Trophoblast cell (in vitro differentiated cells and primary cell): ENCODE measurements at regions not wholly inside any gene's neighbourhood (a gene's known extent, or its start where the extent isn't known, plus 50 kb on each side); places are given as distances from the start of the nearest gene placed in this dataset.

Experiments used
- DNase-seq, 2 donors: peaks; one replicate each; pipeline ENCODE4 v3.0.0-alpha.2; 2016
- H2AFZ ChIP-seq: 2 replicates; pipeline ENCODE4 v1.6.1; 2013; ENCODE audit warnings: low read length, moderate library complexity, mild to moderate bottlenecking; ENCODE audit not compliant: insufficient read depth, poor library complexity
- H2AK5ac ChIP-seq: 2 replicates; pipeline ENCODE4 v1.6.1; 2013; ENCODE audit warnings: mild to moderate bottlenecking, low read length
- H2BK120ac ChIP-seq: 2 replicates; pipeline ENCODE4 v1.6.1; 2013; ENCODE audit warnings: low read length, mild to moderate bottlenecking, moderate library complexity; ENCODE audit not compliant: insufficient read depth, poor library complexity
- H2BK12ac ChIP-seq: 2 replicates; pipeline ENCODE4 v1.6.1; 2013; ENCODE audit warnings: mild to moderate bottlenecking, low read length, moderate library complexity
- H2BK5ac ChIP-seq: 2 replicates; pipeline ENCODE4 v1.6.1; 2013; ENCODE audit warnings: low read length, low read depth, moderate library complexity, mild to moderate bottlenecking; ENCODE audit not compliant: poor library complexity
- H3K14ac ChIP-seq: 2 replicates; pipeline ENCODE4 v1.6.1; 2013; ENCODE audit warnings: mild to moderate bottlenecking, low read length
- H3K18ac ChIP-seq: 2 replicates; pipeline ENCODE4 v1.6.1; 2013; ENCODE audit warnings: mild to moderate bottlenecking, low read length
- H3K23ac ChIP-seq: 2 replicates; pipeline ENCODE4 v1.6.1; 2013; ENCODE audit warnings: low read length
- H3K27ac ChIP-seq: 2 replicates; pipeline ENCODE4 v1.5.1; 2013; ENCODE audit warnings: low read depth, mild to moderate bottlenecking, inconsistent platforms, low read length, moderate library complexity
- H3K27me3 ChIP-seq: 2 replicates; pipeline ENCODE4 v1.6.1; 2013; ENCODE audit warnings: inconsistent platforms, mild to moderate bottlenecking, low read length, moderate library complexity; ENCODE audit not compliant: insufficient read depth
- H3K36me3 ChIP-seq, 2 experiments: 1 replicate in 1 of 2; 2 replicates in 1 of 2; pipeline ENCODE4 v1.6.1; 2013; ENCODE audit warnings: low read length in 2 of 2, mild to moderate bottlenecking in 2 of 2, moderate library complexity in 1 of 2; ENCODE audit not compliant: insufficient read depth in 2 of 2, control insufficient read depth in 1 of 2
- H3K4ac ChIP-seq: 2 replicates; pipeline ENCODE4 v1.6.1; 2013; ENCODE audit warnings: low read depth, mild to moderate bottlenecking, low read length, moderate library complexity
- H3K4me1 ChIP-seq, 2 experiments: 1 replicate in 1 of 2; 2 replicates in 1 of 2; pipeline ENCODE4 v1.6.1; 2013; ENCODE audit warnings: low read length in 2 of 2, mild to moderate bottlenecking in 2 of 2, moderate library complexity in 1 of 2; ENCODE audit not compliant: insufficient read depth in 2 of 2, control insufficient read depth in 1 of 2
- H3K4me2 ChIP-seq: 2 replicates; pipeline ENCODE4 v1.6.1; 2013; ENCODE audit warnings: inconsistent platforms, mild to moderate bottlenecking, low read length, moderate library complexity
- H3K4me3 ChIP-seq: 2 replicates; pipeline ENCODE4 v1.5.1; 2013; ENCODE audit warnings: mild to moderate bottlenecking, low read depth, low read length, inconsistent platforms
- H3K79me1 ChIP-seq: one replicate; pipeline ENCODE4 v1.6.1; 2013; ENCODE audit warnings: low read length
- H3K79me2 ChIP-seq: 2 replicates; pipeline ENCODE4 v1.6.1; 2013; ENCODE audit warnings: low read length, mild to moderate bottlenecking; ENCODE audit not compliant: control insufficient read depth, insufficient read depth, poor library complexity
- H3K9ac ChIP-seq: 2 replicates; pipeline ENCODE4 v1.6.1; 2013; ENCODE audit warnings: mild to moderate bottlenecking, low read length
- H3K9me3 ChIP-seq: 2 replicates; pipeline ENCODE4 v1.6.1; 2013; ENCODE audit warnings: low read depth, mild to moderate bottlenecking, control low read depth, inconsistent platforms, low read length; ENCODE audit not compliant: insufficient read depth
- H4K12ac ChIP-seq: 2 replicates; pipeline ENCODE4 v1.6.1; 2013; ENCODE audit warnings: low read depth, mild to moderate bottlenecking, low read length, moderate library complexity
- H4K8ac ChIP-seq: 2 replicates; pipeline ENCODE4 v1.6.1; 2013; ENCODE audit warnings: low read depth, mild to moderate bottlenecking, low read length, moderate library complexity
- H4K91ac ChIP-seq: one replicate; pipeline ENCODE4 v1.6.1; 2013; ENCODE audit warnings: low read depth, mild to moderate bottlenecking, low read length, moderate library complexity
- WGBS: extraction: QIAGEN DNeasy Blood & Tissue Kit; methylation state at CpG from one replicate; pipeline ENCODE4 v1.1.7; 2013; ENCODE audit warnings: missing lambda C conversion rate; ENCODE audit not compliant: insufficient read length, insufficient coverage; ENCODE audit errors: extremely low coverage; 5-methylcytosine and 5-hydroxymethylcytosine counted together

- no peak overlapping the region for H4K12ac ChIP-seq
- H4K8ac ChIP-seq = no peak overlapping the region
- H2AFZ ChIP-seq = no peak overlapping the region
- H2AK5ac ChIP-seq = no peak overlapping the region
- DNase-seq = no peak
- no peaks in the 10 kb centered on the region for H3K36me3 ChIP-seq
- H2BK5ac ChIP-seq = no peak overlapping the region
- H3K14ac ChIP-seq = no peak overlapping the region
- no peak overlapping the region for H3K4me3 ChIP-seq
- no peak overlapping the region for H3K4ac ChIP-seq
- no peaks in the 10 kb centered on the region for H3K79me2 ChIP-seq
- H2BK12ac ChIP-seq = no peak overlapping the region
- no peak overlapping the region for H3K4me2 ChIP-seq
- H2BK120ac ChIP-seq = no peak overlapping the region
- H3K9me3 ChIP-seq = no peaks in the 10 kb centered on the region
- H3K9ac ChIP-seq = no peak overlapping the region
- no peak overlapping the region for H3K18ac ChIP-seq
- no peak overlapping the region for H4K91ac ChIP-seq
- no peaks in the 10 kb centered on the region for H3K4me1 ChIP-seq
- no peak overlapping the region for H3K27ac ChIP-seq
- H3K23ac ChIP-seq = no peak overlapping the region
- H3K27me3 ChIP-seq = no peaks in the 10 kb centered on the region
- H3K79me1 ChIP-seq = no peaks in the 10 kb centered on the region
- no CpG with 5 or more reads among the region's 2 CpGs for WGBS
Measured at GRCh38 chr1:60169206-60169605, 95.6 kb upstream of the C1orf87 start.

GRCh38 chr1:60162936-60163335 is 89.4 kb upstream of the C1orf87 start:
- Histone ChIP-seq H3K27me3 (no peaks in the 10 kb centered on the region), H3K4ac (no peak overlapping the region), H2BK5ac (no peak overlapping the region), H3K23ac (no peak overlapping the region), H3K79me1 (no peaks in the 10 kb centered on the region), H3K14ac (no peak overlapping the region), H3K18ac (no peak overlapping the region), H2BK120ac (no peak overlapping the region), H3K27ac (no peak overlapping the region), H3K9me3 (no peaks in the 10 kb centered on the region), H4K8ac (no peak overlapping the region), H2BK12ac (no peak overlapping the region), H2AK5ac (no peak overlapping the region), H3K4me1 (peaks cover 0 to 2% of the 10 kb centered on the region in 2 experiments), H3K9ac (no peak overlapping the region), H3K4me2 (no peak overlapping the region), H4K12ac (no peak overlapping the region), H4K91ac (no peak overlapping the region), H3K36me3 (no peaks in the 10 kb centered on the region), H2AFZ (no peak overlapping the region), H3K4me3 (no peak overlapping the region), H3K79me2 (no peaks in the 10 kb centered on the region)
- DNase-seq = no peak
- WGBS = no CpG with 5 or more reads among the region's 2 CpGs

- Histone ChIP-seq H4K8ac (no peak overlapping the region), H3K4me3 (no peak overlapping the region), H3K18ac (no peak overlapping the region), H3K23ac (no peak overlapping the region), H4K91ac (no peak overlapping the region), H3K4me2 (no peak overlapping the region), H3K27ac (no peak overlapping the region), H3K79me1 (no peaks in the 10 kb centered on the region), H4K12ac (no peak overlapping the region), H3K9me3 (no peaks in the 10 kb centered on the region), H3K9ac (no peak overlapping the region), H2BK12ac (no peak overlapping the region), H2AK5ac (no peak overlapping the region), H2AFZ (no peak overlapping the region), H3K79me2 (no peaks in the 10 kb centered on the region), H3K14ac (no peak overlapping the region), H3K4me1 (peaks cover 0 to 2% of the 10 kb centered on the region in 2 experiments), H3K4ac (no peak overlapping the region), H2BK120ac (no peak overlapping the region), H2BK5ac (no peak overlapping the region), H3K36me3 (no peaks in the 10 kb centered on the region), H3K27me3 (no peaks in the 10 kb centered on the region)
- DNase-seq = no peak
- no CpG with 5 or more reads among the region's 2 CpGs for WGBS
Measured at GRCh38 chr1:60160141-60160540, 86.6 kb upstream of the C1orf87 start.

- Histone ChIP-seq H3K9me3 (no peaks in the 10 kb centered on the region), H3K27ac (no peak overlapping the region), H3K4me2 (no peak overlapping the region), H2AK5ac (no peak overlapping the region), H2BK5ac (no peak overlapping the region), H2BK120ac (no peak overlapping the region), H3K18ac (no peak overlapping the region), H3K4ac (no peak overlapping the region), H2BK12ac (no peak overlapping the region), H4K91ac (no peak overlapping the region), H4K8ac (no peak overlapping the region), H2AFZ (no peak overlapping the region), H3K79me1 (no peaks in the 10 kb centered on the region), H3K9ac (no peak overlapping the region), H3K36me3 (no peaks in the 10 kb centered on the region), H3K79me2 (no peaks in the 10 kb centered on the region), H3K4me3 (no peak overlapping the region), H4K12ac (no peak overlapping the region), H3K23ac (no peak overlapping the region), H3K27me3 (no peaks in the 10 kb centered on the region), H3K4me1 (peaks cover 0 to 2% of the 10 kb centered on the region in 2 experiments), H3K14ac (no peak overlapping the region)
- no peak for DNase-seq
- WGBS = no CpG with 5 or more reads among the region's 1 CpG
Measured at GRCh38 chr1:60156371-60156770, 82.8 kb upstream of the C1orf87 start.
